Nephron progenitor cell (in vitro differentiated cells): ENCODE measurements at regions not wholly inside any gene's neighbourhood (a gene's known extent, or its start where the extent isn't known, plus 50 kb on each side); places are given as distances from the start of the nearest gene placed in this dataset.

ENCODE experiments used
- DNase-seq: peaks from one replicate; pipeline ENCODE4 v3.0.0; 2021
- H3K27ac Mint-ChIP-seq: 2 replicates; pipeline ENCODE4 v1.8.0; 2021; ENCODE audit warnings: mild to moderate bottlenecking, moderate library complexity, mixed read lengths
- H3K27me3 Mint-ChIP-seq: 2 replicates; pipeline ENCODE4 v1.8.0; 2021; ENCODE audit warnings: mild to moderate bottlenecking, low read depth, mixed read lengths; ENCODE audit not compliant: poor library complexity
- H3K36me3 Mint-ChIP-seq: 2 replicates; pipeline ENCODE4 v1.8.0; 2021; ENCODE audit warnings: low read depth, mixed read lengths
- H3K4me1 Mint-ChIP-seq: 2 replicates; pipeline ENCODE4 v1.8.0; 2021; ENCODE audit warnings: mixed read lengths
- H3K4me3 Mint-ChIP-seq: 2 replicates; pipeline ENCODE4 v1.8.0; 2021; ENCODE audit warnings: mild to moderate bottlenecking, moderate library complexity, mixed read lengths
- H3K9me3 Mint-ChIP-seq: 2 replicates; pipeline ENCODE4 v1.8.0; 2021; ENCODE audit warnings: mild to moderate bottlenecking, moderate library complexity, mixed read lengths
- TF ChIP-seq, protein P1 (sequence below): fragments of 200-600 bp; sonication (generic); IDR thresholded peaks from 2 replicates; pipeline ENCODE4 v1.5.0; 2021; ENCODE audit warnings: antibody characterized with exemption

DNA sequence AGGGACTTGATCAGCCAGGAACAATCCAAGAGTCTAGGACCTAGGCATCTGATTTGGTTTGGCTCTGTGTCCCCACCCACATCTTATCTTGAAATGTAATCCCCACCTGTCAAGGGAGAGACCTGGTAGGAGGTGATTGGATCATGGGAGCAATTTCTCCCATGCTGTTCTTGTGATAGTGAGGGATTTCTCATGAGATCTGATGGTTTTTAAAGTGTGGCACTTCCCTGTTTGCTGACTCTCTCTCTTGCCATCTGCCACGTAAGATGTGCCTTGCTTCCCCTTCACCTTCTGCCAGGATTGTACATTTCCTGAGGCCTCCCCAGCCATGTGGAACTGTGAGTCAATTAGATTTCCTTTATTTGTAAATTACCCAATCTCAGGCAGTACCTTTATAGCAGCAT is 201.7 kb upstream of the ACTBL2 start:
- H3K27ac Mint-ChIP-seq, result peak overlapping the region; percentile 33
- no peak for DNase-seq
- TF ChIP-seq, protein P1, sequence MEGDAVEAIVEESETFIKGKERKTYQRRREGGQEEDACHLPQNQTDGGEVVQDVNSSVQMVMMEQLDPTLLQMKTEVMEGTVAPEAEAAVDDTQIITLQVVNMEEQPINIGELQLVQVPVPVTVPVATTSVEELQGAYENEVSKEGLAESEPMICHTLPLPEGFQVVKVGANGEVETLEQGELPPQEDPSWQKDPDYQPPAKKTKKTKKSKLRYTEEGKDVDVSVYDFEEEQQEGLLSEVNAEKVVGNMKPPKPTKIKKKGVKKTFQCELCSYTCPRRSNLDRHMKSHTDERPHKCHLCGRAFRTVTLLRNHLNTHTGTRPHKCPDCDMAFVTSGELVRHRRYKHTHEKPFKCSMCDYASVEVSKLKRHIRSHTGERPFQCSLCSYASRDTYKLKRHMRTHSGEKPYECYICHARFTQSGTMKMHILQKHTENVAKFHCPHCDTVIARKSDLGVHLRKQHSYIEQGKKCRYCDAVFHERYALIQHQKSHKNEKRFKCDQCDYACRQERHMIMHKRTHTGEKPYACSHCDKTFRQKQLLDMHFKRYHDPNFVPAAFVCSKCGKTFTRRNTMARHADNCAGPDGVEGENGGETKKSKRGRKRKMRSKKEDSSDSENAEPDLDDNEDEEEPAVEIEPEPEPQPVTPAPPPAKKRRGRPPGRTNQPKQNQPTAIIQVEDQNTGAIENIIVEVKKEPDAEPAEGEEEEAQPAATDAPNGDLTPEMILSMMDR, result no peak
- H3K4me1 Mint-ChIP-seq, result peaks cover 37% of the 10 kb centered on the region
- H3K4me3 Mint-ChIP-seq, result no peak overlapping the region
- H3K9me3 Mint-ChIP-seq, result peaks cover 19% of the 10 kb centered on the region
- H3K36me3 Mint-ChIP-seq, result peaks cover 8% of the 10 kb centered on the region
- no peaks in the 10 kb centered on the region for H3K27me3 Mint-ChIP-seq

DNA sequence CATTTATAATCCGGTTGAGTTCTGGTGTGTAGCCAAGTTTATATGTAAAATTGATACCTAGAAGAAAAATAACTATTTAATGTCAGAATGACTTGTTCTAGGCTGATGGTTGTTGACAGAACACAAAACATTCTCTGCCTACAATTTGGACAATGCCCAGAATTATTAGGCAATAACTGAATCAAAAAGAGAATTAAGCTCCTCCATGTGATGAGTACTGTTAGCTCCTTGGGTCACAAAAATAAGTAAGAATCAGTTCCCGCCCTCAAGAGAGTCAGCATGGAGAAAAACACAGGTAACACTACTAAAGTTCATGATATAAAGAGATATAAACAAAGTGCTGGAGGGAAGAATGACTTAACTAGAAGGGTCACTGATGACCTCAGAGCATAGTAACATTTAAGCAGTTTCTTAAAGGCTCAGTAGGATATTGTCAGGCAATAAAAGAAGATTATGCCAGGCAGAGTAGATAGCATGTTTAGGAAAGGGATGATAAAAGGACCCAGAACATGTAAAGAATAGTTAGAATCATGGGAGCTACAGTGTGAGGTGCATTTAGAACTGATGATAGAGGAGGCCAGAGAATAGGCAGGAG is 200.5 kb upstream of the ACTBL2 start:
- no peak for DNase-seq

DNA sequence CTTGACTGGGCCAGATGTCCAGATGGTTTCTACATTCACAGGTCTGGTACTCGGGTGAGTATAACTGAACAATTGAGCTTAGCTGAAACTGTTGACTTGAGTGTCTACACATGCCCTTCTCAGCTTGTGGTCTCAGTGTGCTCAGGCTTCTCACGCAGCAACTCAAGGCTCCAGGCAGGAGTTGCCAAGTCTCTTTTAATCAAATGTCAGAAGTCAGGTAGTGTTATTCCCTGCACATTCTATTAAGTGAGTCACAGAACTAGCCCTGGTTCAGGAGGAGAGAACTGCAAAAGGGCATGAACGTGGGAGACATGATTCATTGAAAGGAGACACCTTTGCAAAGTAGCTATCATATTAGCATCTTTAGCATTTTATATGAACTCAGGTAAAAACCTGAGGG is 199.3 kb upstream of the ACTBL2 start:
- TF ChIP-seq, protein P1, result no peak
- peaks cover 36% of the 10 kb centered on the region for H3K4me1 Mint-ChIP-seq
- no peaks in the 10 kb centered on the region for H3K27me3 Mint-ChIP-seq
- H3K27ac Mint-ChIP-seq, result peak overlapping the region; percentile 77
- DNase-seq, result no peak
- peaks cover 14% of the 10 kb centered on the region for H3K9me3 Mint-ChIP-seq
- H3K36me3 Mint-ChIP-seq, result peaks cover 2% of the 10 kb centered on the region
- no peak overlapping the region for H3K4me3 Mint-ChIP-seq

More for the DNA sequence above, 200.5 kb upstream of the ACTBL2 start:
- Mint-ChIP-seq H3K4me3 (no peak overlapping the region), H3K9me3 (peaks cover 22% of the 10 kb centered on the region), H3K36me3 (peaks cover 8% of the 10 kb centered on the region), H3K27ac (no peak overlapping the region), H3K27me3 (no peaks in the 10 kb centered on the region), H3K4me1 (peaks cover 37% of the 10 kb centered on the region)
- TF ChIP-seq, protein P1, result no peak

DNA sequence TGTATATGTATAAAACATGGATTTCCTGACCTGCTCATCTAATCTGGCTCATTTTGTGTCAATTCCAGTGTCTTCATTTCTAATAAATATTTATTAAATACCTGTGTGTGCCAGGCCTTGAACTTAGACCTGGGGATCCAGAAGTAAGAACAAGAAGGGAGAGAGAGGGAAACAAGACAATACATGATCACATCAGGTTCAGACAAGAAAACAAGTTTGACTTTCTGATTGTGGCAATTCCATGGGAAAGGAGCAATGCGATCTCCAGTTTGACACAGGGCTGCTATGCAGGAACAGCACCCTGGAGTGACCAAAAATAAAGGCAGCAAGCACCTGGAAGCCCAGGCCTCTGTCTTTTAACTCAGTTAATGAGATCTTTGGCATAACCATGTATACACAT is 198.1 kb upstream of the ACTBL2 start:
- Mint-ChIP-seq H3K36me3 (no peaks in the 10 kb centered on the region), H3K9me3 (peaks cover 7% of the 10 kb centered on the region), H3K27ac (no peak overlapping the region), H3K27me3 (no peaks in the 10 kb centered on the region), H3K4me1 (peaks cover 38% of the 10 kb centered on the region), H3K4me3 (no peak overlapping the region)
- TF ChIP-seq, protein P1, result no peak
- DNase-seq, result no peak

DNA sequence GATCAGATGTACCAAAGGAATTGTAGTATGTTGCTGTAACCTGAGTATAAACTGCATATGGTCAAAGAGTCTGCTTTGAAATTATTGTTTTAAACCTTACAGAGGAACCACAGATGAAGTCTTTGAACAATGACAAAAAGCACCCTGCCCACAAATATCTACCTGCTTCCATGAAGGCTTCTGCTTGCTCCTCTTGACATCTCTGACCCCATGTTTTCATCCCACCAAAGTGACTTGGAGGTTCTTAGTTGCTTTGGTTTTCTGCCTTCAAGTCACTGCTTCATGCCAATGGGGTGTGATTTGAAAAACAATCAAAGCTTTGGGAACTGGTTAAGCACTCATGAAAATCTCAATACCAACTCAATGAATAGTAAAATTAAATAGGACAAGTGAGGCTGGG is 194.6 kb upstream of the ACTBL2 start:
- H3K9me3 Mint-ChIP-seq, result peaks cover 15% of the 10 kb centered on the region
- H3K27ac Mint-ChIP-seq, result no peak overlapping the region
- peaks cover 17% of the 10 kb centered on the region for H3K4me1 Mint-ChIP-seq
- no peak overlapping the region for H3K4me3 Mint-ChIP-seq
- TF ChIP-seq, protein P1, result no peak
- H3K36me3 Mint-ChIP-seq, result no peaks in the 10 kb centered on the region
- DNase-seq, result no peak
- H3K27me3 Mint-ChIP-seq, result no peaks in the 10 kb centered on the region
